Astrocyte of the cerebellum (primary cell): ENCODE measurements at regions not wholly inside any gene's neighbourhood (a gene's known extent, or its start where the extent isn't known, plus 50 kb on each side); places are given as distances from the start of the nearest gene placed in this dataset.
A peak's percentile ranks its signal among the peaks of the same experiment; 100 is the strongest.
"Not testable (repeated sequence)": the region's sequence is repeated elsewhere in the genome, so short reads cannot be mapped to it uniquely, and the experiment has no call there.

Source experiments
- DNase-seq: peaks from one replicate; pipeline ENCODE4 v3.0.0-alpha.2; 2011; ENCODE audit warnings: low read depth
- H3K4me3 ChIP-seq: 2 replicates; pipeline ENCODE4 v1.5.1; 2011; ENCODE audit warnings: mild to moderate bottlenecking, low read depth, low read length, moderate library complexity
- in situ Hi-C: cut with HindIII; loops from 2 replicates; pipeline ENCODE4 v1.10.0; 2017; ENCODE audit warnings: low sequenced_read_pairs
- TF ChIP-seq, protein P1 (sequence below): IDR thresholded peaks from 2 replicates; pipeline ENCODE4 v1.5.1; 2012; ENCODE audit warnings: low read length, low read depth, moderate library complexity, mild to moderate bottlenecking; ENCODE audit errors: missing control alignments

DNA sequence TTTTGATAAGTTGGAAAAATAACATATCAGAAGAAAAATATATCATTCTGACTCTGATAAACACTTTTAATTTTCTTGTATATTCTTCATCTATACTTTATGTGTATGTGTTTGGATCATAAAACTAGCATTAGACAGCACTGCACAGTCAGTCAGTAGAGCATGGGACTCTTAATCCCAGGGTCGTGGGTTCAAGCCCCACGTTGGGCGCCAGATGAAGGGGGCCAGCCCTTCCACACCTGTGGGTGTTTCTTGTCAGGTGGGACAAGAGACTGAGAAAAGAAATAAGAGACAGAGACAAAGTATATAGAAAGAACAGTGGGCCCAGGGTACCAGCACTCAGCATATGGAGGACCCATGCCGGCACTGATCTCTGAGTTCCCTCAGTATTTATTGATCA lies 546.0 kb upstream of the NR2F2 start:
- no peak overlapping the region for H3K4me3 ChIP-seq
- no peak for DNase-seq
- in situ Hi-C loops, result no loop called here
- TF ChIP-seq, protein P1, sequence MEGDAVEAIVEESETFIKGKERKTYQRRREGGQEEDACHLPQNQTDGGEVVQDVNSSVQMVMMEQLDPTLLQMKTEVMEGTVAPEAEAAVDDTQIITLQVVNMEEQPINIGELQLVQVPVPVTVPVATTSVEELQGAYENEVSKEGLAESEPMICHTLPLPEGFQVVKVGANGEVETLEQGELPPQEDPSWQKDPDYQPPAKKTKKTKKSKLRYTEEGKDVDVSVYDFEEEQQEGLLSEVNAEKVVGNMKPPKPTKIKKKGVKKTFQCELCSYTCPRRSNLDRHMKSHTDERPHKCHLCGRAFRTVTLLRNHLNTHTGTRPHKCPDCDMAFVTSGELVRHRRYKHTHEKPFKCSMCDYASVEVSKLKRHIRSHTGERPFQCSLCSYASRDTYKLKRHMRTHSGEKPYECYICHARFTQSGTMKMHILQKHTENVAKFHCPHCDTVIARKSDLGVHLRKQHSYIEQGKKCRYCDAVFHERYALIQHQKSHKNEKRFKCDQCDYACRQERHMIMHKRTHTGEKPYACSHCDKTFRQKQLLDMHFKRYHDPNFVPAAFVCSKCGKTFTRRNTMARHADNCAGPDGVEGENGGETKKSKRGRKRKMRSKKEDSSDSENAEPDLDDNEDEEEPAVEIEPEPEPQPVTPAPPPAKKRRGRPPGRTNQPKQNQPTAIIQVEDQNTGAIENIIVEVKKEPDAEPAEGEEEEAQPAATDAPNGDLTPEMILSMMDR, result no peak

DNA sequence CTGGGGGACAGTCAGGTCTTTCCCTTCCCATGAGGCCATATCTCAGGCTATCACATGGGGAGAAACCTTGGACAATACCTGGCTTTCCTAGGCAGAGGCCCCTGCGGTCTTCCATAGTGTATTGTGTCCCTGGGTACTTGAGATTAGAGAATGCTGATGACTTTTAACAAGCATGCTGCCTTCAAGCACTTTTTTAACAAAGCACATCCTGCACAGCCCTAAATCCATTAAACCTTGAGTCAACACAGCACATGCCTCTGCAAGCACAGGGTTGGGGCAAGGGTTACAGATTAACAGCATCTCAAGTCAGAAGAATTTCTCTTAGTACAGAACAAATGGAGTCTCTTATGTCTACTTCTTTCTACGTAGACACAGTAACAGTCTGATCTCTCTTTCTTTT lies 545.2 kb upstream of the NR2F2 start:
- in situ Hi-C loops, H3K4me3 ChIP-seq, DNase-seq: not testable (repeated sequence)

DNA sequence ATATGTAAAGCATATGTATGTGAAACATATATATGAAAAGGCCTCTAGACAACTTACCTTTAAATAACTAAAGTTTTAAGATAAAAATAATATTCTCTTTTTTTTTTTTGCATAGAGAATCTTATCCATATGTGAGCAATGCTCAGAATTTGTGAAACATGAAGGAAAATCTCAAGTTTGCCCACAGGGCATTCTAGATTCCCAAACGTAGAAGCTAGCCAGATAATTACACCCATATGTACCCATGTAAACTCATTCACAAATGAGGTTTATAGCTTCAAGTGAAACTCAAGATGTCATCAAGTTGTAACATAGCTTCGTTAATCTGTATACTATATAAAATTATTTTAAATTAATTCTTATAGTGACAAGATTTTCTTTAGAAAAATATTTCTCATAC lies 537.3 kb upstream of the NR2F2 start:
- TF ChIP-seq, protein P1, result no peak
- DNase-seq, result no peak
- in situ Hi-C loops, result no loop called here
- H3K4me3 ChIP-seq, result no peak overlapping the region

DNA sequence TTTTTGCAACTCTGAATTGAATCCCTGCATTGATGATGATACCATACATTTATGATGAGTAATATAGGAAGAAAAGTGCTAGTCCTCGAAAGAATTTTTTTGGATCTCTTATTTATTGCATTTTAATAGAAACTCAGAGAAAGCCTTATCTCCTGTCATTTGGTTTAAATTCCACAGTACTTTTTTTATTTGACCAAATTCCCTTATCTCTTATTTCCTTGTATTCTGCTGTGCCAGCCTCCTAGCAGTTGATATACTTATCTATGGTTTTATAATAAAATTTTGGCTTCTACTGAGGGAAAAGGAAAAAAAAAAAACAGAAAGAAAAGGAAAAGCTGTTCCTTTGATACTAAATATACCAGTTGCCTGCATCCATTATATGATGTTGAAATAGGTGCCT lies 535.1 kb upstream of the NR2F2 start:
- in situ Hi-C loops, result no loop called here
- DNase-seq, result no peak
- TF ChIP-seq, protein P1, result no peak
- H3K4me3 ChIP-seq, result no peak overlapping the region

DNA sequence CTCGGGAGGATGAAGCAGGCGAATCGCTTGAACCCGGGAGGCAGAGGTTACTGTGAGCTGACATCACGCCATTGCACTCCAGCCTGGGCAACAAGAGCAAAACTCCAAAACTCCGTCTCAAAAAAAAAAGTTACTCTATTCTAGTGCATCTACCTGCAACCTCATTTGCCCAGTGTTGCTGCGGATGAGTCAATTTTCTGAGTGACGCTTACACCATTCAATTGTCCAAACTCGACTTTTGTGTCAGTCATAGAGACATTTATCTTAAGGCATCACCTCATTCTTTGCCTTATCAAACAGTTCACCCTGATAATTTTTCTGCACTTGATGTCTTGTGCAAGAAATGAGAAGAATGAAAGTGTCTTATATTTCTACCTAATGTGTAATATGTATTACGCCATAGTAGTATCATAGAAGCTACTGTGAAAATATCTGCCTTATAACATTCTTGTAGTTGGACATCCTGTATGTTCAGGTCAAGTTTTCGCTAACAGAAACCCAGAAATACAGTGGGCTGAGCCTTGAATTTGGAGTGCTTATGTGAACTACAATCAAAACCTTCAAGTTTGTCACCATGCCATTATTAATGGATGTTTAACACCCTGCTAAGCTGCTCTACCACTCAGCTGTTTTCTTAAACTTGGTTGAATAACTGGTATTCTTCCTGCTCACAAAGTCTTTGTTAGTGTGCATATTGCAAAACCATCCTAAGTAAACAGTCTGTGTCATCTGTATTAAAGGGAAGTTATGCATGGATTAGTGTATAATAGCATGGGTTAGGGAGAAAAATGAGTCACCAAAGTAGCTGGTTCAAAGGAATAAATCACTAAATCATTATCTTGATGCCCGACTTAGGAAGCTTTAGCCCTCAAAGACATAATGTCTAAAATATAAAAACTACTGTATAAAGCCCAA lies 531.0 kb upstream of the NR2F2 start:
- peak; percentile 92 for DNase-seq
- TF ChIP-seq, protein P1, result no peak
- H3K4me3 ChIP-seq, result no peak overlapping the region
- in situ Hi-C loops, result no loop called here

DNA sequence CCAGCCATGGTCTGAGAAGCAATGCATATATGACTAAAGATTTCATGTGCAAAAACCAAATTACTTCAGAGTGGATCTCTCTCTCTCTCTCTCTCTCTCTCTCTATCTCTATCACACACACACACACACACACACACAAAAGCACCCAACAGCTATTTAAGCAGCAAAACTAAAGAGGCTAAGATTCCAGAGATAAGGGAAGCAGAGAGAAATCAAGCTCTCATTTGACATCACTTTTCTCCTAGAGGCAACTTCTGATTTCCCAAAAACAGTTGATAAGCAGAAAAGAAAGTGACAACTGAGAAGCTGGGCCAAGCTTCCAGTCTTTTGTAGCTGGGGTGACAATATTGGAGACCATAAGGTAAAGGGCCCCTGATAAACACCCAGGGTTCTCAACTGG lies 526.0 kb upstream of the NR2F2 start:
- no peak for DNase-seq
- in situ Hi-C loops, result no loop called here
- TF ChIP-seq, protein P1, result no peak
- no peak overlapping the region for H3K4me3 ChIP-seq

DNA sequence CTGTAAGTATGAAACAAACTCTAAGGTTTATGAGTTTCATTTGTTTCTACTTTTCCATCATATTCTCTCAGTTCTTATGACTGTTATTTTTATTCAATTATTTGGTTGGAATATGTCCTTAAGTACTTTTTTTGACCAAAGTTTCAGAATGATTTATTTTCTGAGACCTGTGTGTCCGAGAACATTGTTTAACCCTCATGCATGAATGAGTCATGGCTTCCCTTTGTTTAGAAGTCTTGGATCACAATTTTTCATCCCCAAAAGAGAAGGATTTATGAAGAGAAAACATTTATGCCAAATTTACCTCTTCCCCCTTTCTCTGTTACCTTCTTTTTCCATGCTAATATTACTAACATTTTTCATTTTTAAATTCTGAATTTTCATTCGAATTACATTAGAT lies 518.0 kb upstream of the NR2F2 start:
- TF ChIP-seq, protein P1, result no peak
- DNase-seq, result peak; percentile 35
- no peak overlapping the region for H3K4me3 ChIP-seq
- in situ Hi-C loops, result no loop called here
